ENCODE measurements at regions not wholly inside any gene's neighbourhood (a gene's known extent, or its start where the extent isn't known, plus 50 kb on each side); places are given as distances from the start of the nearest gene placed in this dataset.
A peak's percentile ranks its signal among the peaks of the same experiment; 100 is the strongest.

DNA sequence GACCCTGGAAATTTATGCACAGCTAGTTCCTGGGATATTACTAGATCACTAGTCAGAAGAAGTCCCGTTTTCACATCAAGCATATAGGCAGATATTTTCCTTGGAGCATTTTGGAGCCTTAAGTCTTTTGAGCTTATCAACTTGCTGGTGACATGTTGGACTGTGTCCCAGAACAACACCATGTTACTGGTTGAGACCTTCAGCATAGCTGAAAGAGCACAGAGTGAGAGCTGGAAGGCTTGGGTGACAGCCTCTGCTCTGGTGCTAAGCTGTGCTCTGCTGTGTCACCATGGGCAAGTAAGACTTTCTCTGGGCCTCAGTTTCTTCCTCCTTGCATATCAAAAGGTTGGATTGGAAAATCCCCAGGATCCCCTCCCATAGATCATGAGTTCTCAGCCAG is 116.6 kb upstream of the FRMPD4 start:
- no peak overlapping the region for H3K27ac ChIP-seq (ENCODE audit: insufficient read depth, low read depth, low read length)
- dilution Hi-C loops (cut with MboI; ENCODE audit: extremely low pct_ligation_motif_present, low sequenced_read_pairs): no loop called here
- POLR2A ChIA-PET: no interaction called here
- H3K9ac ChIP-seq (replicated peaks; ENCODE audit: extremely low read depth, insufficient read depth, low read length): no peak overlapping the region
- H3K4me3 ChIP-seq (replicated peaks in 1 of 3; ENCODE audit: insufficient read depth in 1 of 3, low read depth in 1 of 3, low read length in 3 of 3): no peak overlapping the region
- H3K9me3 ChIP-seq (replicated peaks; ENCODE audit: control insufficient read depth, insufficient read depth, low read length): no peaks in the 10 kb centered on the region
- no peak overlapping the region for H2AFZ ChIP-seq (ENCODE audit: low read depth, low read length)
- intact Hi-C loops (cut with micrococcal nuclease): loop anchor here (10.0 kb wide), 1 partner anchor 237 kb away; no protein-coding TSS in a partner anchor
- H3K79me2 ChIP-seq (ENCODE audit: control insufficient read depth, insufficient read depth, low read length): no peaks in the 10 kb centered on the region
- no peaks in the 10 kb centered on the region for H3K36me3 ChIP-seq (ENCODE audit: control insufficient read depth in 2 of 2, extremely low read depth in 1 of 2, insufficient read depth in 2 of 2, low read length in 2 of 2)
- no peak for FAIRE-seq
- no peak overlapping the region for H3K4me2 ChIP-seq (ENCODE audit: insufficient read depth, low read length)
- peaks cover 5 to 13% of the 10 kb centered on the region in 2 experiments for H3K27me3 ChIP-seq (ENCODE audit: control insufficient read depth in 2 of 2, insufficient read depth in 2 of 2, low read length in 2 of 2)
- DNase-seq (ENCODE audit: low read depth, low spot score): no peak
- BruUV-seq (replicated peaks): no TSS peak
- no peaks in the 10 kb centered on the region for H4K20me1 ChIP-seq (replicated peaks; ENCODE audit: control insufficient read depth, extremely low read depth, insufficient read depth, low read length)
- CTCF ChIA-PET: interaction anchor here (0.6 kb wide), 1 partner anchor 622 kb away, joined by 3 read pairs; no protein-coding TSS in a partner anchor
- peaks cover 11% of the 10 kb centered on the region for H3K4me1 ChIP-seq (ENCODE audit: control insufficient read depth, extremely low read depth, insufficient read depth, low read length)
- TF ChIP-seq POLR2A (IDR thresholded peaks at IDR 0.05; ENCODE audit: low read depth, low read length): no peak
- no peak for TF ChIP-seq GATA2 (IDR thresholded peaks at IDR 0.05; ENCODE audit: insufficient read depth, insufficient read length, low read depth, low read length)
- TF ChIP-seq, protein P1, sequence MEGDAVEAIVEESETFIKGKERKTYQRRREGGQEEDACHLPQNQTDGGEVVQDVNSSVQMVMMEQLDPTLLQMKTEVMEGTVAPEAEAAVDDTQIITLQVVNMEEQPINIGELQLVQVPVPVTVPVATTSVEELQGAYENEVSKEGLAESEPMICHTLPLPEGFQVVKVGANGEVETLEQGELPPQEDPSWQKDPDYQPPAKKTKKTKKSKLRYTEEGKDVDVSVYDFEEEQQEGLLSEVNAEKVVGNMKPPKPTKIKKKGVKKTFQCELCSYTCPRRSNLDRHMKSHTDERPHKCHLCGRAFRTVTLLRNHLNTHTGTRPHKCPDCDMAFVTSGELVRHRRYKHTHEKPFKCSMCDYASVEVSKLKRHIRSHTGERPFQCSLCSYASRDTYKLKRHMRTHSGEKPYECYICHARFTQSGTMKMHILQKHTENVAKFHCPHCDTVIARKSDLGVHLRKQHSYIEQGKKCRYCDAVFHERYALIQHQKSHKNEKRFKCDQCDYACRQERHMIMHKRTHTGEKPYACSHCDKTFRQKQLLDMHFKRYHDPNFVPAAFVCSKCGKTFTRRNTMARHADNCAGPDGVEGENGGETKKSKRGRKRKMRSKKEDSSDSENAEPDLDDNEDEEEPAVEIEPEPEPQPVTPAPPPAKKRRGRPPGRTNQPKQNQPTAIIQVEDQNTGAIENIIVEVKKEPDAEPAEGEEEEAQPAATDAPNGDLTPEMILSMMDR (IDR thresholded peaks at IDR 0.05; ENCODE audit: extremely low read depth in 1 of 2, insufficient read depth in 1 of 2, low read depth in 1 of 2, low read length in 2 of 2): no peak
- TF ChIP-seq EZH2 (IDR thresholded peaks at IDR 0.05; ENCODE audit: borderline replicate concordance, low read depth, low read length, severe bottlenecking): no peak
- H3K9me1 ChIP-seq (replicated peaks; ENCODE audit: control insufficient read depth, extremely low read depth, insufficient read depth, low read length): no peaks in the 10 kb centered on the region

DNA sequence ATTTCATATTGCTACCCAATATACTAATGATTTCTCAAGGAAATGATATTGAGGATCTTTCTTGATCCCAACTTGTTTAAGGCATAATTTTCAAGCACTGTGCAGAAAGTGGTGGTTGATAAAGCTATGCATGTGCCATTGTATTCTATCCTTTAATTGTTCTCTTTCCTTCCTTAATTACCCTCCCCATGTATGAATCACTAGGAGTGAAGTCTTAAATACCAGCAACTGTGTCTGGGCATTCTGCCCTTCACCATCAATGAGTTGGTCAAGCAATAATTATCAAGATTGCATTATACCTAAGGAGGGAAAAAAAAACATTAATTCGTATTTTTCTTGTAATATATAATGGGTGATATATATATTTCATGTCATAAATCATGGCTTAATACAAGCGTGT is 111.8 kb upstream of the FRMPD4 start:
- Histone ChIP-seq H3K79me2 (ENCODE audit: control insufficient read depth, insufficient read depth, low read length) (no peaks in the 10 kb centered on the region), H3K36me3 (ENCODE audit: control insufficient read depth in 2 of 2, extremely low read depth in 1 of 2, insufficient read depth in 2 of 2, low read length in 2 of 2) (no peaks in the 10 kb centered on the region), H3K4me3 (replicated peaks in 1 of 3; ENCODE audit: insufficient read depth in 1 of 3, low read depth in 1 of 3, low read length in 3 of 3) (no peak overlapping the region), H3K4me1 (ENCODE audit: control insufficient read depth, extremely low read depth, insufficient read depth, low read length) (peaks cover 22% of the 10 kb centered on the region), H3K9me3 (replicated peaks; ENCODE audit: control insufficient read depth, insufficient read depth, low read length) (no peaks in the 10 kb centered on the region), H4K20me1 (replicated peaks; ENCODE audit: control insufficient read depth, extremely low read depth, insufficient read depth, low read length) (no peaks in the 10 kb centered on the region), H3K27me3 (ENCODE audit: control insufficient read depth in 2 of 2, insufficient read depth in 2 of 2, low read length in 2 of 2) (peaks cover 12 to 28% of the 10 kb centered on the region in 2 experiments), H3K9me1 (replicated peaks; ENCODE audit: control insufficient read depth, extremely low read depth, insufficient read depth, low read length) (no peaks in the 10 kb centered on the region), H3K4me2 (ENCODE audit: insufficient read depth, low read length) (peak overlapping the region; percentile 57), H3K9ac (replicated peaks; ENCODE audit: extremely low read depth, insufficient read depth, low read length) (peak overlapping the region; percentile 3), H3K27ac (ENCODE audit: insufficient read depth, low read depth, low read length) (no peak overlapping the region), H2AFZ (ENCODE audit: low read depth, low read length) (no peak overlapping the region)
- ChIA-PET POLR2A (no interaction called here), CTCF (interaction anchor here (0.8 to 0.9 kb wide), 2 partner anchors 13 to 745 kb away, joined by 3 read pairs; no protein-coding TSS in a partner anchor)
- intact Hi-C loops (cut with micrococcal nuclease): loop anchor here (1.0 to 10.0 kb wide), 4 partner anchors 8 to 242 kb away; no protein-coding TSS in a partner anchor
- FAIRE-seq: peak; percentile 73
- dilution Hi-C loops (cut with MboI; ENCODE audit: extremely low pct_ligation_motif_present, low sequenced_read_pairs): no loop called here
- no peak for TF ChIP-seq POLR2AphosphoS5 (IDR thresholded peaks at IDR 0.05; ENCODE audit: insufficient read depth, low read depth, low read length)
- TF ChIP-seq, protein P1 (IDR thresholded peaks at IDR 0.05; ENCODE audit: extremely low read depth in 1 of 2, insufficient read depth in 1 of 2, low read depth in 1 of 2, low read length in 2 of 2): no peak
- TF ChIP-seq MYC (IDR thresholded peaks at IDR 0.05; ENCODE audit: low read depth, low read length): no peak
- TF ChIP-seq FOS (IDR thresholded peaks at IDR 0.05; ENCODE audit: borderline replicate concordance, insufficient read depth, low read length): peak; percentile 71
- TF ChIP-seq, protein P2, sequence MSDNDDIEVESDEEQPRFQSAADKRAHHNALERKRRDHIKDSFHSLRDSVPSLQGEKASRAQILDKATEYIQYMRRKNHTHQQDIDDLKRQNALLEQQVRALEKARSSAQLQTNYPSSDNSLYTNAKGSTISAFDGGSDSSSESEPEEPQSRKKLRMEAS (IDR thresholded peaks at IDR 0.05; ENCODE audit: insufficient read depth, insufficient read length): no peak
- no peak for TF ChIP-seq EZH2 (IDR thresholded peaks at IDR 0.05; ENCODE audit: borderline replicate concordance, low read depth, low read length, severe bottlenecking)
- TF ChIP-seq GATA2 (IDR thresholded peaks at IDR 0.05; ENCODE audit: insufficient read depth, insufficient read length, low read depth, low read length): peak; percentile 37
- TF ChIP-seq JUN (IDR thresholded peaks at IDR 0.05; ENCODE audit: borderline replicate concordance, insufficient read depth, insufficient read length, low read depth): peak; percentile 26
- TF ChIP-seq POLR2A (IDR thresholded peaks at IDR 0.05; ENCODE audit: low read depth, low read length): no peak
- BruUV-seq (replicated peaks): no TSS peak
- peak; percentile 70 for DNase-seq (ENCODE audit: low read depth, low spot score)
